Keratinocyte (primary cell): ENCODE measurements at regions not wholly inside any gene's neighbourhood (a gene's known extent, or its start where the extent isn't known, plus 50 kb on each side); places are given as distances from the start of the nearest gene placed in this dataset.

ENCODE experiments used
- DNase-seq: peaks from one replicate; pipeline ENCODE4 v3.0.0-alpha.2; 2011; ENCODE audit warnings: low read depth, missing footprints, low spot score
- FAIRE-seq: peaks from 2 replicates; lab custom pipeline; 2011; peaks lifted over from hg19 to GRCh38; lab: Jason Lieb, UNC
- H2AFZ ChIP-seq: 2 replicates; pipeline ENCODE4 v1.6.0; 2012; ENCODE audit warnings: low read length, control low read depth, inconsistent platforms; ENCODE audit not compliant: control insufficient read depth
- H3K27ac ChIP-seq: 2 replicates; pipeline ENCODE4 v1.5.1; 2011; ENCODE audit warnings: low read length; ENCODE audit not compliant: control insufficient read depth, insufficient read depth
- H3K27me3 ChIP-seq: 3 replicates; pipeline ENCODE4 v1.6.0; 2011; ENCODE audit warnings: low read length; ENCODE audit not compliant: control insufficient read depth, insufficient read depth; ENCODE audit errors: extremely low read depth
- H3K36me3 ChIP-seq, 2 experiments: 2 replicates in 1 of 2; 3 replicates in 1 of 2; pipeline ENCODE4 v1.5.1; 2011; ENCODE audit warnings: low read length in 2 of 2, mild to moderate bottlenecking in 1 of 2; ENCODE audit not compliant: control insufficient read depth in 2 of 2, insufficient read depth in 2 of 2; ENCODE audit errors: extremely low read depth in 1 of 2
- H3K4me1 ChIP-seq: 3 replicates; pipeline ENCODE4 v1.5.1; 2011; ENCODE audit warnings: low read length; ENCODE audit not compliant: control insufficient read depth, insufficient read depth; ENCODE audit errors: extremely low read depth
- H3K4me2 ChIP-seq: 3 replicates; pipeline ENCODE4 v1.6.0; 2011; ENCODE audit warnings: low read depth, low read length; ENCODE audit not compliant: control insufficient read depth, insufficient read depth; ENCODE audit errors: extremely low read depth
- H3K4me3 ChIP-seq, 3 experiments: fragments of 200-600 bp in 1 of 3; sonication (generic) in 1 of 3; 2 replicates in 2 of 3; 3 replicates in 1 of 3; pipeline ENCODE4 v1.5.1; 2011 to 2016; ENCODE audit warnings: low read length in 3 of 3, mild to moderate bottlenecking in 3 of 3, control low read depth in 2 of 3, inconsistent platforms in 1 of 3, low read depth in 1 of 3, mixed read lengths in 1 of 3, mixed run types in 1 of 3, moderate library complexity in 1 of 3; ENCODE audit not compliant: control insufficient read depth in 2 of 3, insufficient read depth in 2 of 3; ENCODE audit errors: extremely low read depth in 1 of 3
- H3K79me2 ChIP-seq: 2 replicates; pipeline ENCODE4 v1.6.0; 2012; ENCODE audit warnings: low read length; ENCODE audit not compliant: control insufficient read depth, insufficient read depth
- H3K9ac ChIP-seq: 3 replicates; pipeline ENCODE4 v1.6.0; 2011; ENCODE audit warnings: low read length; ENCODE audit not compliant: control insufficient read depth, insufficient read depth; ENCODE audit errors: extremely low read depth
- H3K9me1 ChIP-seq: 3 replicates; pipeline ENCODE4 v1.6.0; 2011; ENCODE audit warnings: low read length; ENCODE audit not compliant: control insufficient read depth, insufficient read depth; ENCODE audit errors: extremely low read depth
- H3K9me3 ChIP-seq: 2 replicates; pipeline ENCODE4 v1.5.1; 2012; ENCODE audit warnings: low read depth, low read length; ENCODE audit not compliant: control insufficient read depth
- H4K20me1 ChIP-seq: 3 replicates; pipeline ENCODE4 v1.6.0; 2011; ENCODE audit warnings: low read length; ENCODE audit not compliant: control insufficient read depth, insufficient read depth; ENCODE audit errors: extremely low read depth
- EZH2 ChIP-seq: IDR thresholded peaks from one replicate; pipeline ENCODE4 v1.6.1; 2012; ENCODE audit warnings: inconsistent platforms, mild to moderate bottlenecking, low read length, moderate library complexity
- dilution Hi-C: fragments of 300-500 bp; cut with MboI; formaldehyde crosslinking; loops from one replicate; pipeline ENCODE4 v1.7.0; 2020; ENCODE audit warnings: low sequenced_read_pairs; ENCODE audit not compliant: extremely low pct_ligation_motif_present
- TF ChIP-seq, protein P1 (sequence below), 3 experiments: IDR thresholded peaks in 1 of 3; conservative IDR thresholded peaks in 1 of 3; optimal IDR thresholded peaks in 1 of 3; 2 replicates in 2 of 3; 3 replicates in 1 of 3; pipeline versions ENCODE3 to v1.5.1; 2011; ENCODE audit warnings: low read length in 3 of 3, mild to moderate bottlenecking in 3 of 3, moderate library complexity in 2 of 3, control low read depth in 1 of 3, inconsistent platforms in 1 of 3; ENCODE audit not compliant: insufficient read depth in 2 of 3; ENCODE audit errors: extremely low read depth in 1 of 3

DNA sequence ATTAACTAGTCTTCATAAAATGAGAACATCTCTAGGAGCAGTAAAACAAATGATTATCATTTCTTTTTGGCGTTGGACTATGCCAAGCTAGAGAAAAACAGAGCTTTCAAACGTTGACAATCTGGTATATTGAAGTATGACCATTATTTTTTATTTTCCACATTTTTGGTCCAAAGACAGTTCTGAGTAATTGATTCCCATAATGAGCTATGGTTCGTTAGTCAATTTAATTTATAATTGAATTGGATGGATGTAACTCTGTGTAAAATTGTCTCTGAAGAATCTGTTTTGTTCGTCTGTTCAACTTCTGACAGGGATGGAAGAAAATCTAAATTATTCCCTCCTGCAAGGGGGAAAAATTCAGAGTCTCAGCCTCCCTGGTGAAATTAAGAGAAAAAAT is 234.5 kb downstream of the LMO4 start:
- FAIRE-seq (no peak), DNase-seq (no peak)
- H3K9me1 ChIP-seq: no peaks in the 10 kb centered on the region
- H3K36me3 ChIP-seq: no peaks in the 10 kb centered on the region
- TF ChIP-seq, protein P1, sequence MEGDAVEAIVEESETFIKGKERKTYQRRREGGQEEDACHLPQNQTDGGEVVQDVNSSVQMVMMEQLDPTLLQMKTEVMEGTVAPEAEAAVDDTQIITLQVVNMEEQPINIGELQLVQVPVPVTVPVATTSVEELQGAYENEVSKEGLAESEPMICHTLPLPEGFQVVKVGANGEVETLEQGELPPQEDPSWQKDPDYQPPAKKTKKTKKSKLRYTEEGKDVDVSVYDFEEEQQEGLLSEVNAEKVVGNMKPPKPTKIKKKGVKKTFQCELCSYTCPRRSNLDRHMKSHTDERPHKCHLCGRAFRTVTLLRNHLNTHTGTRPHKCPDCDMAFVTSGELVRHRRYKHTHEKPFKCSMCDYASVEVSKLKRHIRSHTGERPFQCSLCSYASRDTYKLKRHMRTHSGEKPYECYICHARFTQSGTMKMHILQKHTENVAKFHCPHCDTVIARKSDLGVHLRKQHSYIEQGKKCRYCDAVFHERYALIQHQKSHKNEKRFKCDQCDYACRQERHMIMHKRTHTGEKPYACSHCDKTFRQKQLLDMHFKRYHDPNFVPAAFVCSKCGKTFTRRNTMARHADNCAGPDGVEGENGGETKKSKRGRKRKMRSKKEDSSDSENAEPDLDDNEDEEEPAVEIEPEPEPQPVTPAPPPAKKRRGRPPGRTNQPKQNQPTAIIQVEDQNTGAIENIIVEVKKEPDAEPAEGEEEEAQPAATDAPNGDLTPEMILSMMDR (optimal IDR thresholded peaks at IDR 0.05 in 1 of 3, IDR thresholded peaks at IDR 0.05 in 1 of 3, conservative IDR thresholded peaks at IDR 0.05 in 1 of 3; ENCODE audit: extremely low read depth in 1 of 3, insufficient read depth in 2 of 3, low read length in 3 of 3): no peak
- TF ChIP-seq EZH2: no peak
- H3K9me3 ChIP-seq: no peaks in the 10 kb centered on the region
- no peaks in the 10 kb centered on the region for H4K20me1 ChIP-seq
- H3K79me2 ChIP-seq: no peaks in the 10 kb centered on the region
- dilution Hi-C loops: no loop called here
- no peak overlapping the region for H3K27ac ChIP-seq
- no peak overlapping the region for H3K9ac ChIP-seq
- H3K4me3 ChIP-seq: no peak overlapping the region
- H3K4me2 ChIP-seq: no peak overlapping the region
- no peaks in the 10 kb centered on the region for H3K4me1 ChIP-seq
- no peaks in the 10 kb centered on the region for H3K27me3 ChIP-seq
- H2AFZ ChIP-seq: no peak overlapping the region

DNA sequence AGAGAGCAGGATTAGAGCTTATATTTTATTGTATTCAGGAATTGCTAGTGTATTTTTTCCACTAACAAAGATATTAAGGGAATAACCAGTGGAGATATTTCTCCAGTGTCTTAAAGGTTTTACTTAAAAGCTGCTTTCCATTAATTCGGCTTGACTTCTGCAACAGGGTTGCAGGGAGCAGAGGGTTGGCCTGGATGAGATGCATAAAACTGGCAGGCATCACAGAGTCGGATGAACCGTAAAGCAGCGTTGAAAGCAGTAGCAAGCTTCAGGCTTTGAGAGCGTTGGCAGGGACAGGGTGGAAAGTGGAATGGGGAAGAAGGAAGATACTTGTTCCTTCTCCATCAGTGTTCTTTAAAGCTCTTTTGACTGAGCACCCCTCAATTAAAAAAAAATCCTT is 237.2 kb downstream of the LMO4 start:
- H3K9me3 ChIP-seq: no peaks in the 10 kb centered on the region
- TF ChIP-seq, protein P1 (optimal IDR thresholded peaks at IDR 0.05 in 1 of 3, IDR thresholded peaks at IDR 0.05 in 1 of 3, conservative IDR thresholded peaks at IDR 0.05 in 1 of 3; ENCODE audit: extremely low read depth in 1 of 3, insufficient read depth in 2 of 3, low read length in 3 of 3): no peak
- TF ChIP-seq EZH2: no peak
- dilution Hi-C loops: no loop called here
- H3K4me2 ChIP-seq: no peak overlapping the region
- H3K4me3 ChIP-seq: no peak overlapping the region
- DNase-seq: no peak
- no peak overlapping the region for H3K27ac ChIP-seq
- no peaks in the 10 kb centered on the region for H3K36me3 ChIP-seq
- no peak overlapping the region for H2AFZ ChIP-seq
- H3K9ac ChIP-seq: no peak overlapping the region
- H3K79me2 ChIP-seq: no peaks in the 10 kb centered on the region
- H3K9me1 ChIP-seq: no peaks in the 10 kb centered on the region
- no peaks in the 10 kb centered on the region for H4K20me1 ChIP-seq
- no peaks in the 10 kb centered on the region for H3K27me3 ChIP-seq
- H3K4me1 ChIP-seq: no peaks in the 10 kb centered on the region
- no peak for FAIRE-seq
